ENCODE measurements at regions not wholly inside any gene's neighbourhood (a gene's known extent, or its start where the extent isn't known, plus 50 kb on each side); places are given as distances from the start of the nearest gene placed in this dataset.
"Not testable (repeated sequence)": the region's sequence is repeated elsewhere in the genome, so short reads cannot be mapped to it uniquely, and the experiment has no call there.

- H3K4me3 ChIP-seq (ENCODE audit: low read depth, low read length); DNase-seq (ENCODE audit: low read depth): not testable (repeated sequence)
Measured at GRCh38 chr15:20296261-20296660, 245.3 kb downstream of the GOLGA6L6 start.

DNA sequence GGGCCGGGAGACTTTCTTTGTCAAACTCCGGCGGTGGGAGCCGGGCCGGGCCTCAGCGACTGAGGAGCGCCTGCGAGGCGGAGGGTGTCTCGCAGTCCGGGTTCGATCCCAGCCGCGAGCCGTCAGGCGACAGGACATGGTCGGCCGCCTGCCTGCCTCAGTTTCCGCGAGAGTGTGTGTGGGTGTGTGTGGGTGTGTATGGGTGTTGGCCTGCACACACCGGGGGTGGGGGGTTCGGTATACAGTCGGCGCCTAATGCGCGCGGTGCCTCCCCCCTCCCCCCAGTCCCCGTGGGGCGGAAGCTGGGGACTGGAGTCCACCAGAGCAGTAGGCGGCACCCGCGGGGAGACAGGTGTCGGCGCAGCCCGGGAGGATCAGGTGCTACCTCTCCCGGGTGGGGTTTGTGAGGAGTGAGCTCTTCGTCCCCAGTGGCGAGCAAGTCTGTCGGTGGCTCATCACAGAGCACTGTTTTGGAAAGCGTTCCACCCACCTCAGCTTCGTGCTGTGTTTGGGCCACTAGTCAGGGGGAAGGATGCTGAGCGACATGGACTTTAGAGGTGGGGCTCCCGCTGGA is 246.3 kb downstream of the GOLGA6L6 start:
- TF ChIP-seq, protein P1, sequence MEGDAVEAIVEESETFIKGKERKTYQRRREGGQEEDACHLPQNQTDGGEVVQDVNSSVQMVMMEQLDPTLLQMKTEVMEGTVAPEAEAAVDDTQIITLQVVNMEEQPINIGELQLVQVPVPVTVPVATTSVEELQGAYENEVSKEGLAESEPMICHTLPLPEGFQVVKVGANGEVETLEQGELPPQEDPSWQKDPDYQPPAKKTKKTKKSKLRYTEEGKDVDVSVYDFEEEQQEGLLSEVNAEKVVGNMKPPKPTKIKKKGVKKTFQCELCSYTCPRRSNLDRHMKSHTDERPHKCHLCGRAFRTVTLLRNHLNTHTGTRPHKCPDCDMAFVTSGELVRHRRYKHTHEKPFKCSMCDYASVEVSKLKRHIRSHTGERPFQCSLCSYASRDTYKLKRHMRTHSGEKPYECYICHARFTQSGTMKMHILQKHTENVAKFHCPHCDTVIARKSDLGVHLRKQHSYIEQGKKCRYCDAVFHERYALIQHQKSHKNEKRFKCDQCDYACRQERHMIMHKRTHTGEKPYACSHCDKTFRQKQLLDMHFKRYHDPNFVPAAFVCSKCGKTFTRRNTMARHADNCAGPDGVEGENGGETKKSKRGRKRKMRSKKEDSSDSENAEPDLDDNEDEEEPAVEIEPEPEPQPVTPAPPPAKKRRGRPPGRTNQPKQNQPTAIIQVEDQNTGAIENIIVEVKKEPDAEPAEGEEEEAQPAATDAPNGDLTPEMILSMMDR (IDR thresholded peaks at IDR 0.05; ENCODE audit: low read depth, low read length, missing control alignments): no peak
- DNase-seq (ENCODE audit: low read depth): no peak
- H3K4me3 ChIP-seq (ENCODE audit: low read depth, low read length): no peak overlapping the region

DNA sequence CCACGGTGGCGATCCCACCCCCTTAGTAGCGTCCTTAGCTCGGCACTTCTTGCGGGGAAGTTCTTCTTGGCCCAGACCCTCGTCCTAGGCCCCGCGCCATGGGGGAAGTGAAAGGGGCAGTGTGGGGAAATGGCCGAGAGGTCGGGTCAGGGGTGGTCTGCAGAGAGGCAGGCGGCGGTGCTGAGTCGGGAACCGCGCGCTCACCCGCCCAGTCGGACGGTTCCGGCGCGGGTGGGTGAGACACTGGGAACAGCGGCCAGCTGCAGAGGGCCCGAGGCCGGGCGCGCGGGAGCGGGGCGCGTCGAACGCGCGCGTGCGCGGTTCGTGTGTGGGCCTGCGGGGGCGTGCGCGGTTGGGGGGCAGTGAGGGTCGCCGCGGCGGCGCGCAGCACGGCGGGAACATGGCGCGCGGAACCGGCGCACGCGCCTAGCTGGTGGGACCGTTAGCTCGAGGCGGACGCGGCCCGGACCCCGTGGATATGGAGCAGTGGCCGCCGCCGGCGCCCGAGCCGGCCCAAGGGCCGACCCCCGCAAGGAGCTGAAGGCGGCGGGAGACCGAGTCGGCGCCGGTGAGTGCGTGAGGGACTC is 246.9 kb downstream of the GOLGA6L6 start:
- TF ChIP-seq, protein P1 (IDR thresholded peaks at IDR 0.05; ENCODE audit: low read depth, low read length, missing control alignments): no peak
- DNase-seq (ENCODE audit: low read depth): no peak
- no peak overlapping the region for H3K4me3 ChIP-seq (ENCODE audit: low read depth, low read length)

GRCh38 chr15:20292422-20293005 is 249.1 kb downstream of the GOLGA6L6 start:
- DNase-seq (ENCODE audit: low read depth); H3K4me3 ChIP-seq (ENCODE audit: low read depth, low read length): not testable (repeated sequence)

DNA sequence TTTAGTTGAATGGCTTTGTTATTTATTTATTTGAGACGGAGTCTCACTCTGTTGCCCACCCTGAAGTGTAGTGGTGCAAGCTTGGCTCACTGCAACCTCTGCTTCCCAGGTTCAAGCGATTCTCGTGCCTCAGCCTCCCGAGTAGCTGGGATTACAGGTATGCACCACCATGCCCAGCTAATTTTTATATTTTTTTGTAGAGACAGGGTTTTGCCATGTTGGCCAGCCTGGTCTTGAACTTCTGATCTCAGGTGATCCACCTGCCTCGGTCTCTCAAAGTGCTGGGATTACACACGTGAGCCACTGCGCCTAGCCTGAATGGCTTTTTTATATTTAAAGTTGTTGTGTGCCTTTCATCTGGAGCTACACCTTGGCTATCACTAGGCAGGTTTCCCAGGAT is 250.0 kb downstream of the GOLGA6L6 start:
- not testable (repeated sequence) for H3K4me3 ChIP-seq (ENCODE audit: low read depth, low read length); DNase-seq (ENCODE audit: low read depth)

- not testable (repeated sequence) for DNase-seq (ENCODE audit: low read depth); H3K4me3 ChIP-seq (ENCODE audit: low read depth, low read length)
Measured at GRCh38 chr15:20290606-20291005, 251.0 kb downstream of the GOLGA6L6 start.

DNA sequence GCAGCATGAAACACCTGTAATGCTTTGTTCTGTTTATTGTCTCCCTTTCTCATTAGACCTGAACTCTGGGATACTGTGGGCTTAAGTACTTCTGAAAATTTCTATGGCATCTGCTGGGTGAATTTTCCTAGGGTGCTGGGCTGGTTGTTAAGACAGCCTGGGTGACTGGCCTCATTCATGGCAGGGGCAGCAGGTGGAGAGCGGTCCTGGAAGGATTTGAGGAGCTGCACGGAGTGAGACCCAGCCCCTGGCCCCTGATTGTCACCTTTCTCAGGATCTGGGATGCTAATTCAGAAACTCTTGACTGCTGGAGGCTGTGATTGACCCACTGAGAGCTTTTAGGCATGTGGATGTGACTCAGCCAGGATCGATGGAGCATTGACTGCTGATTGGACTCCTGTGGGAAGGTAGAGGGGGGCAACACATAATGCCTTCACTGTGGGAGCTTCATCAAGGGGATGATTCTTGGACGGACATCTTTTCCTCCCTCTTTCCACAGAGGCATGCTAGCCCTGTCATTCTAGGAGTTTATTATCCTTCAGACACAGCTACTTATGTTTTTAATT is 252.0 kb downstream of the GOLGA6L6 start:
- not testable (repeated sequence) for H3K4me3 ChIP-seq (ENCODE audit: low read depth, low read length); DNase-seq (ENCODE audit: low read depth)

DNA sequence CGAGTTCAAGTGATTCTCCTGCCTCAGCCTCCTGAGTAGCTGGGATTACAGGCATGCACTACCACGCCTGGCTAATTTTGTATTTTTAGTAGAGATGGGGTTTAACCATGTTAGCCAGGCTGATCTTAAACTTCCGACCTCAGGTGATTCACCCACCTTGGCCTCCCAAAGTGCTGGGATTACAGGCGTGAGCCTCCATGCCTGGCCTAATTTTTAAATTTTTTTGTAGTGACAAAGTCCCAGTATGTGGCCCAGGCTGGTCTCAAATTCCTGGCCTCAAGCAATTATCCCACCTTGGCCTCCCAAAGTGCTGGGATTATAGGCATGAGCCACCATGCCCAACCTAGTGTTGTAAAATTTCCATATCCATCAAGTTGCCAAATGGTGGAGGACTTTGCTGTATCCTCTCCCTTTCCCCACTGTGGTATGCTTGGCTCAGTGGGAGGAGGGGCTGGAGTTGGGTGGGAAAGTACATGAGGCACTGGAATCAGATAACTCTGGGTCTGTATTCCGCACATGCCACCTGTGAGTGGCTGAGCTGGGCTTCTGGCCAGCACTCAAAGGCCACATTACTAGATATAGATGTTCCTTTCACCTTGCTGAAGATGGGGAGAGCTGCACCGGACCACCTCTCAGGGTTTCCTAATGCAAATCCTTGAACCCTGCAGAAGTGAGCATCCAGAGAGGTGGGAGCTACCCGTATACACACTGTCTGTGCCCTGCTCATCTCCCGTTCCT is 252.6 kb downstream of the GOLGA6L6 start:
- not testable (repeated sequence) for H3K4me3 ChIP-seq (ENCODE audit: low read depth, low read length); DNase-seq (ENCODE audit: low read depth)

DNA sequence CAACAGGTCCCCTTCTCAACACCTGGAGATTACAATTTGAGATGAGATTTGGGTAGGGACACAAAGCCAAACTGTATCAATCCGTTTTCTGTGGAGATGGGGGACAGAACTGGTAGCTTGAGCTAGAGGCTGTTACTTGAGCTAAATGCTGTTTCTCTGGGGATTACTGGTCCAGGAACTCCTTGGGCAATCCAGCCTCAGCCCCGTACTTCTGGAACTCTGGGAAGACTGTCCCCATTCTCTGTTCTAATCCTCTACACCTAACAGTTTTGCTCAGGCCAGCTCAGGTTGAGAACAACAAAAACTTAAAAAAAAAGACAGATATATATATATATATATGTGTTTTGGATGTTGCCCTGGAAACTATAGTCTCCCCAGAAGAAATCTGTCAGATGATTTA is 255.0 kb downstream of the GOLGA6L6 start:
- not testable (repeated sequence) for DNase-seq (ENCODE audit: low read depth); H3K4me3 ChIP-seq (ENCODE audit: low read depth, low read length)

GRCh38 chr15:20285696-20286300 is 255.8 kb downstream of the GOLGA6L6 start:
- DNase-seq (ENCODE audit: low read depth); H3K4me3 ChIP-seq (ENCODE audit: low read depth, low read length): not testable (repeated sequence)

GRCh38 chr15:20284891-20285535 is 256.6 kb downstream of the GOLGA6L6 start:
- DNase-seq (ENCODE audit: low read depth); H3K4me3 ChIP-seq (ENCODE audit: low read depth, low read length): not testable (repeated sequence)

DNA sequence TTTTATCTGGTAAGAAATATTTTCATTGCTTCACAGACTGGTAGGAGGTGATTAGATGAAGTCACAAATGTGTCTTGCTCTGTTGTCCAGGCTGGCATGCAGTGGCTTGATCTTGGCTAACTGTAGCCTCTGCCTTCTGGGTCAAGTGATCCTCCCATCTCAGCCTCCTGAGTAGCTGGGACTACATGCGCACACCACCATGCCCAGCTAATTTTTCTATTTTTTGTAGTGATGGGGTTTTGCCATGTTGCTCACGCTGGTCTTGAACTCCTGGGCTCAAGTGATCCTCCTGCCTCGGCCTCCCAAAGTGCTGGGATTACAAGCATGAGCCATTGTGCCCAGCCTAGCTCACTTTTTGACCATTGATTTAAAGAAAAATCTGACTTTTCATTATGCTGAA is 257.9 kb downstream of the GOLGA6L6 start:
- not testable (repeated sequence) for H3K4me3 ChIP-seq (ENCODE audit: low read depth, low read length); DNase-seq (ENCODE audit: low read depth)

DNA sequence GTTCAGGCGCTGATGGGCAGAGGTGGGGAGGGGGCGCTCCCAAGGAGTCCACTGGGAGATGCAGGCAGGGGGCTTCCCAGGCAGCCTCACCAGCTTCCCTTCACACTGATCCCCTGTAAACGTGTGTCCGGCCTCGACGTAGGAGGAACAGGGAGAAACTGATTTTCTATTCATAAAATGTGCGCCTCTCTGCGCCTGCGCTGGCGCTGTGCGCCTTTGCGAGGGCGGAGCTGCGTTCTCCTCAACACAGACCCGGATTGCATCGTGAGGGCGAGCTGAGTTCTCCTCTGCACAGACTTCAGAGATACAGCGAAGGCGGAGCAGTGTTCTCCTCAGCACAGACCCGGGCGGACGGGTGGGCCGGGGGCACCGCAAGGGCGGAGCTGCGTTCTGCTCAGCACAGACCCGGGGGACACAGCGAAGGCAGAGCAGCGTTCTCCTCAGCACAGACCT is 259.1 kb downstream of the GOLGA6L6 start:
- H3K4me3 ChIP-seq (ENCODE audit: low read depth, low read length); DNase-seq (ENCODE audit: low read depth): not testable (repeated sequence)

DNA sequence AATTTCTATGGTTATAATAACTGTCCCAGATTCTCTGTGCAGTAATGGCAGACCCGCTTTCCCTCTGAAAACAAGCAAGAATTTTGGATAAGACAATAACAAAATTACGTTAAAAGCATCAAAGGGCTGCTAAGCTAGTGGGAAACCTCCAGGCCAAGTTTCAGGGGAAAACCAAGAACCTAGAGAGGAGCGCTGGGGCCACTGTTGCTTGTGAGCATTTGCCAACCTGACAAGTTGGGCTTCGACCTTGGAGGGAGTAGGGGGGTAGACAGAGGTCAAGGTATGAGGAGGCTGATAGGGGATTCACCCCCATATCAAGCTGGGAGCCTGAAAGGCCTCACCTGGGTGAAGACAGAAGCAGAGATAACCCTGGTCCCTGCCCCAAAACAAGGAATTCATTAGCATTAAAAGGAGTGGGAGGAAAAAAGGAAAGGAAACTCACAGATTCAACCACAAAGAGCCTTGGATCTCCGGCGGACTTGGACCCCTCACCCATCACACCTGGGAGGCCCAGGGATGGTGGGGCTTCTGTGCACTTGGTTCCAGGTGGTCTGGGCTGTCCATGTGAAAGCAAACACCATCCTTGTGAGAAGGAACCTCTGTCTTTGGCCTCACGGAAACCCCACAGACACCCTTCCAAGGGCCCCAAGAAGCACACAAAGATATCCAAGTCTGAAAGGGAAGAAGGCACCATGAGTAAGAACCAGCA is 259.9 kb downstream of the GOLGA6L6 start:
- H3K4me3 ChIP-seq (ENCODE audit: low read depth, low read length); DNase-seq (ENCODE audit: low read depth): not testable (repeated sequence)
